ENCODE measurements at regions not wholly inside any gene's neighbourhood (a gene's known extent, or its start where the extent isn't known, plus 50 kb on each side); places are given as distances from the start of the nearest gene placed in this dataset.

DNA sequence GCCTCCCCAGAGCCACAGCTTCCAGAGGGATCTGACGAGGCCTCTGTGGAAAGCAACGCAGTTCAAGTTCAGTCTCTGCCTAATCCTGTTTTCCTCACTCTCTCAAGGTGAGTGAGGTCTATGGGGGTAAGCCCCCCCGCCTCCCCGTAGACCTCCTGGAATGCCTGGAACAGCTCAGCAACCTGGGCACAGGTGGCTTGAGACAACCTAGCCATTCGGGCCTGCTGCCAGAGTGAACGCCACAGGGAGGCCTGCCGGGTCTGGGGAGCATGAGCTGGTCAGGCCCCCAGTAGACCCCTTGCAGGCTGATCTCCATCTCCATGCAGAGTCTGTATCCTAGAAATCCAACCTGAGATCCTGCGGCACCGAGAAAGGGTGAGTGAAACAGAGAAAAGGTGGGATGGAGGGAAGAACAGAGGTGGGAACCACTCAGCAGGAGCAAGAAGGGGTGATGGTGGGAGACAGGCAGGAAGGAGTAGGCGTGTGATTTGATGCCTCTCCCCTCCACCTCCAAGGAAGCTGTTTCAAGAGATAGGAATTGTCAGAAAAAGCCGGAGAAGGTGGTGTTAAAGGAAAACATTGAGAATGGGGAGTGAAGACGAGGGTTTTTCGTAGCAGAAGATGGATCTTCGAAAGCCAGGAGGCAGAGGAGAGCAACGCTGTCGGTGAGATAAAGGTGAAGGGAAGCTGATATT lies 123.1 kb upstream of the PRMT8 start:
- TF ChIP-seq, protein P1, sequence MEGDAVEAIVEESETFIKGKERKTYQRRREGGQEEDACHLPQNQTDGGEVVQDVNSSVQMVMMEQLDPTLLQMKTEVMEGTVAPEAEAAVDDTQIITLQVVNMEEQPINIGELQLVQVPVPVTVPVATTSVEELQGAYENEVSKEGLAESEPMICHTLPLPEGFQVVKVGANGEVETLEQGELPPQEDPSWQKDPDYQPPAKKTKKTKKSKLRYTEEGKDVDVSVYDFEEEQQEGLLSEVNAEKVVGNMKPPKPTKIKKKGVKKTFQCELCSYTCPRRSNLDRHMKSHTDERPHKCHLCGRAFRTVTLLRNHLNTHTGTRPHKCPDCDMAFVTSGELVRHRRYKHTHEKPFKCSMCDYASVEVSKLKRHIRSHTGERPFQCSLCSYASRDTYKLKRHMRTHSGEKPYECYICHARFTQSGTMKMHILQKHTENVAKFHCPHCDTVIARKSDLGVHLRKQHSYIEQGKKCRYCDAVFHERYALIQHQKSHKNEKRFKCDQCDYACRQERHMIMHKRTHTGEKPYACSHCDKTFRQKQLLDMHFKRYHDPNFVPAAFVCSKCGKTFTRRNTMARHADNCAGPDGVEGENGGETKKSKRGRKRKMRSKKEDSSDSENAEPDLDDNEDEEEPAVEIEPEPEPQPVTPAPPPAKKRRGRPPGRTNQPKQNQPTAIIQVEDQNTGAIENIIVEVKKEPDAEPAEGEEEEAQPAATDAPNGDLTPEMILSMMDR (IDR thresholded peaks at IDR 0.05) = no peak
- TF ChIP-seq POLR2A (IDR thresholded peaks at IDR 0.05) = no peak
